GM19023 (cell line): ENCODE measurements at regions not wholly inside any gene's neighbourhood (a gene's known extent, or its start where the extent isn't known, plus 50 kb on each side); places are given as distances from the start of the nearest gene placed in this dataset.

Experiments used
- ATAC-seq: cut with Tn5 transposase; IDR thresholded peaks from one replicate; pipeline ENCODE4 v1.9.1; 2021; ENCODE audit warnings: mild to moderate bottlenecking, moderate library complexity; ENCODE audit not compliant: unreplicated experiment

- no peak for ATAC-seq
These were observed 217.1 kb downstream of the PRL start for GRCh38 chr6:22079783-22080182.

- ATAC-seq: no peak
These were observed 215.1 kb downstream of the PRL start for GRCh38 chr6:22081709-22082108.

- ATAC-seq: no peak
These were observed 214.6 kb downstream of the PRL start for GRCh38 chr6:22082218-22082617.

GRCh38 chr6:22083119-22083518 lies 213.7 kb downstream of the PRL start:
- no peak for ATAC-seq

- no peak for ATAC-seq
These were observed 208.7 kb downstream of the PRL start for GRCh38 chr6:22087960-22088706.

GRCh38 chr6:22091424-22091948 lies 205.3 kb downstream of the PRL start:
- no peak for ATAC-seq

- no peak for ATAC-seq
These were observed 201.0 kb downstream of the PRL start for GRCh38 chr6:22095836-22096235.

- no peak for ATAC-seq
These were observed 198.2 kb downstream of the PRL start for GRCh38 chr6:22098601-22099031.

GRCh38 chr6:22099231-22099630 lies 197.6 kb downstream of the PRL start:
- no peak for ATAC-seq

- no peak for ATAC-seq
These were observed 196.9 kb downstream of the PRL start for GRCh38 chr6:22099923-22100322.

GRCh38 chr6:22101163-22101562 lies 195.7 kb downstream of the PRL start:
- no peak for ATAC-seq

GRCh38 chr6:22102671-22103070 lies 194.2 kb downstream of the PRL start:
- ATAC-seq: peak; percentile 83

- no peak for ATAC-seq
These were observed 190.4 kb downstream of the PRL start for GRCh38 chr6:22106451-22106850.

GRCh38 chr6:22106961-22107360 lies 189.9 kb downstream of the PRL start:
- no peak for ATAC-seq

GRCh38 chr6:22108199-22108598 lies 188.6 kb downstream of the PRL start:
- ATAC-seq: no peak

GRCh38 chr6:22110061-22110460 lies 186.8 kb downstream of the PRL start:
- no peak for ATAC-seq

GRCh38 chr6:22112461-22112860 lies 184.4 kb downstream of the PRL start:
- no peak for ATAC-seq

- ATAC-seq: no peak
These were observed 183.6 kb downstream of the PRL start for GRCh38 chr6:22113026-22113766.

- ATAC-seq: no peak
These were observed 181.3 kb downstream of the PRL start for GRCh38 chr6:22115559-22115958.

- ATAC-seq: no peak
These were observed 179.2 kb downstream of the PRL start for GRCh38 chr6:22117631-22118030.

GRCh38 chr6:22119500-22119899 lies 177.3 kb downstream of the PRL start:
- no peak for ATAC-seq

- ATAC-seq: no peak
These were observed 172.1 kb downstream of the PRL start for GRCh38 chr6:22124756-22125155.
